ENCODE measurements at regions not wholly inside any gene's neighbourhood (a gene's known extent, or its start where the extent isn't known, plus 50 kb on each side); places are given as distances from the start of the nearest gene placed in this dataset.
"Not testable (repeated sequence)": the region's sequence is repeated elsewhere in the genome, so short reads cannot be mapped to it uniquely, and the experiment has no call there.

GRCh38 chr3:139134678-139135372, 90.1 kb upstream of the PRR23C start:
- DNase-seq, result no peak
- TF ChIP-seq CTCF (IDR thresholded peaks at IDR 0.05), result no peak
- TF ChIP-seq POLR2A (IDR thresholded peaks at IDR 0.05), result no peak
- Histone ChIP-seq H3K27me3 (no peaks in the 10 kb centered on the region), H3K4me3 (no peak overlapping the region), H3K27ac (no peak overlapping the region), H3K9me3 (no peaks in the 10 kb centered on the region), H3K4me1 (no peaks in the 10 kb centered on the region), H3K36me3 (ENCODE audit: low read depth, missing control alignments) (no peaks in the 10 kb centered on the region)
- WGBS, 2 donors, result 65 to 72% methylated on average over 2 of the region's 2 CpGs
- intact Hi-C loops (cut with DNase I; ENCODE audit: low total_unique reads), result no loop called here

- Histone ChIP-seq H3K36me3 (ENCODE audit: low read depth, missing control alignments) (no peaks in the 10 kb centered on the region), H3K4me3 (no peak overlapping the region), H3K27ac (no peak overlapping the region), H3K9me3 (no peaks in the 10 kb centered on the region), H3K4me1 (no peaks in the 10 kb centered on the region), H3K27me3 (no peaks in the 10 kb centered on the region)
- intact Hi-C loops (cut with DNase I; ENCODE audit: low total_unique reads), result no loop called here
- no peak for DNase-seq
- TF ChIP-seq POLR2A (IDR thresholded peaks at IDR 0.05) (no peak), CTCF (IDR thresholded peaks at IDR 0.05) (no peak)
These were observed 91.0 kb upstream of the PRR23C start for GRCh38 chr3:139135657-139136056.

DNA sequence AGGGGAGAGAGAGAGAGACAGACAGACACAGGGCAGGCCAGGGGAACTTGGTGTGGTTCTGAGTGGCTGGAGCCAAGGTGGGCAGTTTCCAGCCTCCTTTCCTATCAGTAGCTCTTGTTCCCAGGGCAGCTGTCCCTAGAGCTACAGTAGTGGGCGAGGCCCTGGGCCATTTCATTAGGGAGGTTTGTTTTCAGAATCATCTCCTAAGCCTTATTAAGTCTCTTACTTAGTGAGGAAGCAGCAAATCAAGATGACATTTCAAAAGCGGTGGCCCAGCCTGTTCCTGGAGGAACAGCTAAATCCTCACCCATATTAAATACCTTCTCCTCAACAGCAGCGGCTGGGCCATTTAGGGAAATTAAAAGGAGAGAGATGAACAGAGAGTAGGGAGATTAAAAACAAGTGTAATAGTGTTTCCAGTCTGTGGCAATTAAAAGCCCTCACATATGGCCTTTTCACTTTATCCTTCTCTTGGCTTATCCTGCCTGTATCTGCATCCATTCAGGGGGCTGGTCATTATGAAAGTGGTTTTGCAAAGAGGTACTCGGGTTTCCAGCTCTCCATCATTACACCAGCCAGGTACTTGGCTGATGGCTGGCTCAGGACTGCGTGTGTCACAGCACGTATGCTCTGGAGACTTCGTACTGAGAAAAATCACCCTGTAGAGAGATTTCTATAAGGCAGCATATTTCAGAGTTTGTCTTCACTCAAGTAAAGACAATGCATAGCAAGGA, 91.9 kb upstream of the PRR23C start:
- no peaks in the 10 kb centered on the region for H3K4me1 ChIP-seq
- no peak overlapping the region for H3K4me3 ChIP-seq
- no peaks in the 10 kb centered on the region for H3K36me3 ChIP-seq (ENCODE audit: low read depth, missing control alignments)
- WGBS, 2 donors, result 71 to 72% methylated on average over 7 of the region's 7 CpGs
- no peaks in the 10 kb centered on the region for H3K27me3 ChIP-seq
- H3K27ac ChIP-seq, result no peak overlapping the region
- no peaks in the 10 kb centered on the region for H3K9me3 ChIP-seq
- DNase-seq, result no peak
- TF ChIP-seq POLR2A (IDR thresholded peaks at IDR 0.05), result no peak
- TF ChIP-seq CTCF (IDR thresholded peaks at IDR 0.05), result no peak
- intact Hi-C loops (cut with DNase I; ENCODE audit: low total_unique reads), result no loop called here

GRCh38 chr3:139140553-139140952, 95.9 kb upstream of the PRR23C start:
- Histone ChIP-seq H3K27ac (no peak overlapping the region), H3K36me3 (ENCODE audit: low read depth, missing control alignments) (no peaks in the 10 kb centered on the region), H3K27me3 (no peaks in the 10 kb centered on the region), H3K9me3 (no peaks in the 10 kb centered on the region), H3K4me1 (no peaks in the 10 kb centered on the region), H3K4me3 (no peak overlapping the region)
- TF ChIP-seq CTCF (IDR thresholded peaks at IDR 0.05) (no peak), POLR2A (IDR thresholded peaks at IDR 0.05) (no peak)
- intact Hi-C loops (cut with DNase I; ENCODE audit: low total_unique reads), result no loop called here
- DNase-seq, result no peak

DNA sequence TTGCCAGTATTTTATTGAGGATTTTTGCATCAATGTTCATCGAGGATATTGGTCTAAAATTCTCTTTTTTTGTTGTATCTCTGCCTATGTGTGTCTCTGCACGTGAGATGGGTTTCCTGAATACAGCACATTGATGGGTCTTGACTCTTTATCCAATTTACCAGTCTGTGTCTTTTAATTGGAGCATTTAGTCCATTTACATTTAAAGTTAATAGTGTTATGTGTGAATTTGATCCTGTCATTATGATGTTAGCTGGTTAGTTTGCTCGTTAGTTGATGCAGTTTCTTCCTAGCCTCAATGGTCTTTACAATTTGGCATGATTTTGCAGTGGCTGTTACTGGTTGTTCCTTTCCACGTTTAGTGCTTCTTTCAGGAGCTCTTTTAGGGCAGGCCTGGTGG, 101.3 kb upstream of the PRR23C start:
- H3K36me3 ChIP-seq (ENCODE audit: low read depth, missing control alignments); H3K27ac ChIP-seq; H3K9me3 ChIP-seq; H3K27me3 ChIP-seq; H3K4me3 ChIP-seq; H3K4me1 ChIP-seq; DNase-seq; intact Hi-C loops (cut with DNase I; ENCODE audit: low total_unique reads): not testable (repeated sequence)
- WGBS, 2 donors, result 79 to 82% methylated on average over 4 of the region's 4 CpGs
